Neural progenitor cell (in vitro differentiated cells): ENCODE measurements at regions not wholly inside any gene's neighbourhood (a gene's known extent, or its start where the extent isn't known, plus 50 kb on each side); places are given as distances from the start of the nearest gene placed in this dataset. TPM values are rescaled to one million over a fixed set of nuclear protein-coding genes. Genes with fewer than 3 reads are reported as not detected.

Experiments
- DNase-seq: peaks from one replicate; pipeline ENCODE4 v3.0.0-alpha.2; 2016; ENCODE audit warnings: low spot score
- H2AFZ ChIP-seq: fragments of 200-600 bp; sonication (generic); replicated peaks from 2 replicates; pipeline ENCODE4 v1.6.1; 2016; ENCODE audit warnings: antibody characterized with exemption
- H3F3A ChIP-seq: fragments of 200-600 bp; sonication (generic); 2 replicates; pipeline ENCODE4 v1.6.1; 2016; ENCODE audit warnings: antibody characterized with exemption, low read depth
- H3K27ac ChIP-seq: fragments of 200-600 bp; sonication (generic); 2 replicates; pipeline ENCODE4 v1.5.1; 2016; ENCODE audit warnings: mild to moderate bottlenecking
- H3K27me3 ChIP-seq: fragments of 200-600 bp; sonication (generic); 2 replicates; pipeline ENCODE4 v1.6.1; 2016; ENCODE audit warnings: mild to moderate bottlenecking, moderate library complexity
- H3K36me3 ChIP-seq: fragments of 200-600 bp; sonication (generic); 2 replicates; pipeline ENCODE4 v1.5.1; 2016
- H3K4me1 ChIP-seq: fragments of 200-600 bp; sonication (generic); 2 replicates; pipeline ENCODE4 v1.6.1; 2016; ENCODE audit warnings: mixed run types
- H3K4me2 ChIP-seq: fragments of 200-600 bp; sonication (generic); 2 replicates; pipeline ENCODE4 v1.6.1; 2016
- H3K4me3 ChIP-seq: fragments of 200-600 bp; sonication (generic); 2 replicates; pipeline ENCODE4 v1.5.1; 2016
- H3K79me2 ChIP-seq: fragments of 200-600 bp; sonication (generic); 2 replicates; pipeline ENCODE4 v1.6.1; 2016; ENCODE audit warnings: low read depth
- H3K9ac ChIP-seq: fragments of 200-600 bp; sonication (generic); 2 replicates; pipeline ENCODE4 v1.6.1; 2016
- H3K9me3 ChIP-seq: fragments of 200-600 bp; sonication (generic); 2 replicates; pipeline ENCODE4 v1.5.1; 2016; ENCODE audit warnings: low read depth
- H4K20me1 ChIP-seq: fragments of 200-600 bp; sonication (generic); 2 replicates; pipeline ENCODE4 v1.6.1; 2016; ENCODE audit warnings: low read depth
- H3K27ac Mint-ChIP-seq: 3 replicates; pipeline ENCODE4 v1.8.0; 2021; ENCODE audit warnings: mixed read lengths
- H3K27me3 Mint-ChIP-seq: 2 replicates; pipeline ENCODE4 v1.8.0; 2022; ENCODE audit warnings: low read depth, mild to moderate bottlenecking, inconsistent platforms, moderate library complexity, mixed read lengths; ENCODE audit not compliant: insufficient read depth
- H3K36me3 Mint-ChIP-seq: 3 replicates; pipeline ENCODE4 v1.8.0; 2021; ENCODE audit warnings: mixed read lengths
- H3K4me1 Mint-ChIP-seq: 3 replicates; pipeline ENCODE4 v1.8.0; 2021; ENCODE audit warnings: mixed read lengths
- H3K4me3 Mint-ChIP-seq: 3 replicates; pipeline ENCODE4 v1.8.0; 2021; ENCODE audit warnings: mild to moderate bottlenecking, moderate library complexity, mixed read lengths
- H3K9me3 Mint-ChIP-seq: 3 replicates; pipeline ENCODE4 v1.8.0; 2020; ENCODE audit warnings: mixed read lengths
- EZH2 ChIP-seq: fragments of 200-600 bp; sonication (generic); IDR thresholded peaks from 2 replicates; pipeline ENCODE4 v1.6.1; 2017; ENCODE audit warnings: antibody characterized with exemption, mild to moderate bottlenecking, moderate library complexity
- EZH2phosphoT487 ChIP-seq: fragments of 200-600 bp; sonication (generic); IDR thresholded peaks from 2 replicates; pipeline ENCODE4 v1.6.1; 2017; ENCODE audit warnings: antibody characterized with exemption
- small RNA-seq: library from RNA; depleted of rRNA; stranded (forward); fragments of <200 nt; gene quantifications from one replicate; pipeline ENCODE3, GENCODE V24; 2015
- TF ChIP-seq, protein P1 (sequence below): fragments of 200-600 bp; sonication (generic); IDR thresholded peaks from 2 replicates; pipeline ENCODE4 v1.5.1; 2017; ENCODE audit warnings: antibody characterized with exemption, mild to moderate bottlenecking

DNA sequence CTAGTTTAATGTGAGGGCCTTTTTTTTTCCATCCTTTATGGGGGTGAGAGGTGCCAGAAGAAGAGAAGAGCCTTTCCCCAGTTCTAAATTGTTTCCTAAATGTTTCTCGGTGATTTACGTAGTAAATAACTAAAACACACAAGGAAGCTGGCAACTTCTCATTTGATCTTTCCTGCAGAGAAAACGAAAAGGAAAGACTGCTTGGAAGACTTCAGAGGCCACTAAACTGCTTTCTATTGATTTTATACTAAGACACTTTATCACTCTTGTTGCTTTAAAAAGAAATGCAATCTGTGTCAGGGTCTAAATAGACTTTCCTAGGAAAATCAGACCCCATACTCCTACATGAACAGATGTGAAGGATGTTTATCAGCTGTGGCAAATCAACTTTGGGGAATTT lies 52.1 kb upstream of the KAZN start:
- Mint-ChIP-seq H3K9me3 (peaks cover 11% of the 10 kb centered on the region), H3K27ac (no peak overlapping the region), H3K27me3 (peaks cover 5% of the 10 kb centered on the region), H3K4me3 (no peak overlapping the region), H3K36me3 (peaks cover 3% of the 10 kb centered on the region), H3K4me1 (peaks cover 63% of the 10 kb centered on the region)
- Histone ChIP-seq H3K4me3 (no peak overlapping the region), H2AFZ (no peak overlapping the region), H3K79me2 (no peaks in the 10 kb centered on the region), H3K27ac (no peak overlapping the region), H3K9ac (no peak overlapping the region), H3K9me3 (no peaks in the 10 kb centered on the region), H3K4me1 (peaks cover 15% of the 10 kb centered on the region), H4K20me1 (no peaks in the 10 kb centered on the region), H3K4me2 (no peak overlapping the region), H3K36me3 (no peaks in the 10 kb centered on the region), H3K27me3 (no peaks in the 10 kb centered on the region), H3F3A (no peaks in the 10 kb centered on the region)
- DNase-seq: no peak
- TF ChIP-seq EZH2: no peak
- TF ChIP-seq EZH2phosphoT487: no peak
- TF ChIP-seq, protein P1, sequence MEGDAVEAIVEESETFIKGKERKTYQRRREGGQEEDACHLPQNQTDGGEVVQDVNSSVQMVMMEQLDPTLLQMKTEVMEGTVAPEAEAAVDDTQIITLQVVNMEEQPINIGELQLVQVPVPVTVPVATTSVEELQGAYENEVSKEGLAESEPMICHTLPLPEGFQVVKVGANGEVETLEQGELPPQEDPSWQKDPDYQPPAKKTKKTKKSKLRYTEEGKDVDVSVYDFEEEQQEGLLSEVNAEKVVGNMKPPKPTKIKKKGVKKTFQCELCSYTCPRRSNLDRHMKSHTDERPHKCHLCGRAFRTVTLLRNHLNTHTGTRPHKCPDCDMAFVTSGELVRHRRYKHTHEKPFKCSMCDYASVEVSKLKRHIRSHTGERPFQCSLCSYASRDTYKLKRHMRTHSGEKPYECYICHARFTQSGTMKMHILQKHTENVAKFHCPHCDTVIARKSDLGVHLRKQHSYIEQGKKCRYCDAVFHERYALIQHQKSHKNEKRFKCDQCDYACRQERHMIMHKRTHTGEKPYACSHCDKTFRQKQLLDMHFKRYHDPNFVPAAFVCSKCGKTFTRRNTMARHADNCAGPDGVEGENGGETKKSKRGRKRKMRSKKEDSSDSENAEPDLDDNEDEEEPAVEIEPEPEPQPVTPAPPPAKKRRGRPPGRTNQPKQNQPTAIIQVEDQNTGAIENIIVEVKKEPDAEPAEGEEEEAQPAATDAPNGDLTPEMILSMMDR: no peak

Small RNAs in the stretch of these regions (small RNA-seq; reads per million reads assigned to genes)
- gene RNU6-1265P: not detected
